NCI-H1417 treated with DMSO at 0.1 percent for 48 hours (cell line): ENCODE measurements at regions not wholly inside any gene's neighbourhood (a gene's known extent, or its start where the extent isn't known, plus 50 kb on each side); places are given as distances from the start of the nearest gene placed in this dataset.

Source experiments
- DNase-seq: peaks from one replicate; lab custom pipeline; 2025; lab: John Stamatoyannopoulos, UW

GRCh38 chr16:86320237-86320595, 190.1 kb upstream of the FOXF1 start:
- no peak for DNase-seq

GRCh38 chr16:86321491-86321890, 188.8 kb upstream of the FOXF1 start:
- no peak for DNase-seq

GRCh38 chr16:86322283-86322682, 188.0 kb upstream of the FOXF1 start:
- no peak for DNase-seq

GRCh38 chr16:86322806-86323205, 187.5 kb upstream of the FOXF1 start:
- DNase-seq: no peak

GRCh38 chr16:86324320-86324719, 186.0 kb upstream of the FOXF1 start:
- no peak for DNase-seq

GRCh38 chr16:86325360-86325759, 185.0 kb upstream of the FOXF1 start:
- no peak for DNase-seq

GRCh38 chr16:86325895-86326294, 184.4 kb upstream of the FOXF1 start:
- no peak for DNase-seq

GRCh38 chr16:86327321-86327720, 183.0 kb upstream of the FOXF1 start:
- DNase-seq: no peak

GRCh38 chr16:86330906-86331305, 179.4 kb upstream of the FOXF1 start:
- DNase-seq: no peak

- DNase-seq: no peak
These were observed 176.2 kb upstream of the FOXF1 start for GRCh38 chr16:86334079-86334635.

GRCh38 chr16:86335266-86336172, 174.8 kb upstream of the FOXF1 start:
- no peak for DNase-seq

GRCh38 chr16:86337138-86337537, 173.2 kb upstream of the FOXF1 start:
- no peak for DNase-seq

GRCh38 chr16:86337581-86338402, 172.5 kb upstream of the FOXF1 start:
- no peak for DNase-seq

- no peak for DNase-seq
These were observed 171.8 kb upstream of the FOXF1 start for GRCh38 chr16:86338403-86339115.

- DNase-seq: no peak
These were observed 168.0 kb upstream of the FOXF1 start for GRCh38 chr16:86342161-86342834.

GRCh38 chr16:86343027-86343795, 167.1 kb upstream of the FOXF1 start:
- no peak for DNase-seq

- DNase-seq: no peak
These were observed 166.3 kb upstream of the FOXF1 start for GRCh38 chr16:86343796-86344585.

GRCh38 chr16:86344586-86344871, 165.8 kb upstream of the FOXF1 start:
- no peak for DNase-seq

GRCh38 chr16:86344881-86345280, 165.4 kb upstream of the FOXF1 start:
- DNase-seq: no peak

GRCh38 chr16:86345516-86345915, 164.8 kb upstream of the FOXF1 start:
- no peak for DNase-seq
